Frontal cortex (tissue), 3 donors: ENCODE measurements at regions not wholly inside any gene's neighbourhood (a gene's known extent, or its start where the extent isn't known, plus 50 kb on each side); places are given as distances from the start of the nearest gene placed in this dataset.

Experiments used
- DNase-seq, 2 donors: peaks; one replicate each; pipeline ENCODE4 v3.0.0; 2012; ENCODE audit warnings: low spot score in 2 of 2
- FAIRE-seq: peaks from 2 replicates; lab custom pipeline; 2012; peaks lifted over from hg19 to GRCh38; lab: Jason Lieb, UNC
- donor health status: control.
- donor health status: control.
- donor health status: control.

DNA sequence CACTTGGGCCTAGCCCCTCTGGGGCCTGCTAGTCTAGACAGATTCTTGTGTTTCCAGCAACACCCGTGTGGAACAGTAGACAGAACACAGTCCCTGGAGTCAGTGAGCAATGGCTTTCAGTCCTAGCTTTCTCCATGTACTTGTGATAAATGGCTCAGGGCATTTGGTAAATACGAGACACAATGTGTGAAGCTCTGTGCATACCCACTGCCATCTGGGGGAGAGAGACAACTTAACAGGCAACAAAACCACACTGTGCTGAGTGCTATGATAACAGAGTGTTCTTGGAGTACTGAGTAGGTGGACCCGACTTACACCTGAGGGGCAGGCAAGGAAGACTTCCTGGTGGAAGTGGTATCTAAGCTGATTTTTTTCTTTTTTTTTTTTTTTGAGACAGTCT is 86.3 kb upstream of the TBX3 start:
- DNase-seq (no peak), FAIRE-seq (no peak)

DNA sequence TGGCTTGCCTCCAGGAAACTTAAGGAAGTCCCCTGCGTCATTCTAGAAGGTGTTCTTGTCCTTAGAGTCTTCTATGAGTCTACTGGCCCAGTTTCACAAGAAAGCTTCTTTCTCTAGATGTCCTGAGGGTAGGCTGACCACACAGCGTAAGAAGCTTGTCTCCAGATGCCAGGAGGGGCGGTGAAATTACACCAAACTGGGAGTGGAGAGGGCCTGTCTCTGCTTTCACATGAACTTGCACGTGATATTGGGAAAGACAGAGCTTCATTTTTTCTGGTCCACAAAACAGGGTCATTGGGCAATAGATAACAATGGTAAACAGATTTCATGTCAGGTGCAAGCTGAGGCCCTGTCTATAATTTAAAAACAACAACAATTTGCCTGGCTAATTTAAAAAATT is 85.7 kb upstream of the TBX3 start:
- no peak for FAIRE-seq
- no peak for DNase-seq

DNA sequence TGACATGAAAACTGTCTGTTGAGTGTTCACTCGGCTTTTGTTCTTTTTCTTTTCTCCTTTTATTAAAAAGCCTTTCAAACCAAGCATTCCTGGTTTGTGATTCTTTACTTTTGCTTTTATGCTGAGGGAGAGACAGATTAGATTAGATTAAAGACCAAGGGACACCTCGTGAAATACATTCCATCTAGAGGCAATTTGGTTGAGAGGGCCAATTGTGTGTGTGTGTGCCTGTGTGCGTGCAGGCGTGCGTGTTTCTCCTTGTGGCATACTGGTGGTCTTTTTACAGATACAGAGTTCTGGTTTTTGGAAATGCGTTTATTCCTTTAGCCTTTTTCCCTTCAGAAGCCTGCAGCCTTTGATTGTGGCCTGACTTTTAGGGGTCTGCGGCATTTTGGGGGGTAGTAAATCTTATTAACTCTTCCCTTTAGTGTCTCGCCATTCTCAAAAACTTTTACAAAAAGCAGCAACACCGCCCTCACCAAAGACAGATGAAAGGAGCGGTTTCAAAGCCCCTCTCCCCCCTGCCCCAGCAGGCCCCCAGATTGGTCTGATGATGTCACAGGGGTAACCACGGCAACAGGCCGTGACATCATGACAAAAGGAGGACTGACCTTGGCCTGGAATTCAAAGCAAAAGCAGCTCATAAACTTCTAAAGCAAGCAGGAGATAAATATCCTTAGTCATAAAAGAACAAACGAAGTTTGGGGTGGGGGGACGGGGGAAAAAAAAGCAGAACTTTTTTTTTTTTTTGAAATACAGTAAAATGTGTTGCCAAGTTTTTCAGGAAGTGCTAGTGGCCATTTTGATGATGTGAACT is 84.1 kb upstream of the TBX3 start:
- FAIRE-seq (no peak), DNase-seq (no peak)

DNA sequence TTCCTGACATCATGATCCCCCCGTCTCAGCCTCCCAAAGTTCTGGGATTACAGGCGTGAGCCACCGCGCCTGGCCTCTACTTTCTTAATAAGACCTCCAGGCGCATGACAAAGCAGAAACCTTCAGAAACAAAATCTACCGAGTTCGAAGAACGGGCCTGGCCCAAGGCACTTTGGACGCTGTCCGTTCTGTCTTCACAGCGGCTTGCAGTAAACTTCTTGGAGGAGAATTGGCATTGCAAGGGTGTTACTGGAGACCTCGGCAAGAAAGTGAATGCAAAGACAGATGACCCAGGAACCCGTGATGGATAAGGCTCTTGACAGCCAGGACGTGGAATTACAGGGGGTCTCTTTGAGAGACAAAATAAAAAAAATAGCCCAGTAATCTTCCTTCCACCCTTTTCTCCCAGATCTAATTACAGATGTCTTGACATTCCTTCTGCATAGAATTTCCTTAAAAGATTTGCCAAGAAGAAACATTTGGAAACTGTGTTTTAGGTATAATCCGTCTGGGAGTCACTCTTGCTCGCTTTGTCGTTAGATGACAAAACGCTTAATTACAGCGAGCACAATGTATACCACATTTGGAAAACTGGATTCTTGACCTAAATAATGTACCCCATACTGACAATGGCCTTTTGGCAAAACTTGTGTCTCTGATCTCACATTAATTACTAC is 83.2 kb upstream of the TBX3 start:
- FAIRE-seq = no peak
- DNase-seq = no peak

DNA sequence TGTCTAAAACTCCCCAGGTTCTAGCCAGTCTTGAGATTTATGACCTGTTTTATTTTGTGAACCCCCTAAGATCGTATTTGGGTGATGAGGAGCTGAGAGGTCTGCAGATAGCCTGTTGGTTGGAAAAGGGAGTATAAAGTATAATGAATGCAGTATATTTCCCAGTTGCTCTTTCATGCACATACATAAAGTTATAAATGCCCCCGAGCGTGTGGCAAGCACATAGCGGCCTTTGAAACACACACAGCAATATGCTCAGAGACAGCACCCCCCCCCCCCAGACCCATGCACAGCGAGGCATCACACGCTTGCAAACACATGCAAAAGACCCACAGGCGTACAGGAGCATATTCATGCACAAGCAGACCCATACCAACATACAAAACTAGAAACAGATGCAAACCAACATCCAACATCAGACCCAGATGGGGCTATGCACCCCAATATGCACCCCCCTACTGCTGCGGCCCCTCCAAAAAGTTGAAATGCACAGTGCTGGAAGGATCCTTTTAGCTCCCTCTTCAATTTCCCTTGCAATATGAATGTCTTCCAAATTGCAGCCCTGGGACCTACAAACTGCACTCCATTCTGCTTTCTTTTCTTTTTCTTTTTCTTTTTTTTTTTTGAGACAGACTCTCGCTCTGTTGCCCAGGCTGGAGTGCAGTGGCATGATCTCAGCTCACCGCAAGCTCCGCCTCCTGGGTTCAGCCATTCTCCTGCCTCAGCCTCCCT is 82.2 kb upstream of the TBX3 start:
- FAIRE-seq (no peak), DNase-seq (no peak)

DNA sequence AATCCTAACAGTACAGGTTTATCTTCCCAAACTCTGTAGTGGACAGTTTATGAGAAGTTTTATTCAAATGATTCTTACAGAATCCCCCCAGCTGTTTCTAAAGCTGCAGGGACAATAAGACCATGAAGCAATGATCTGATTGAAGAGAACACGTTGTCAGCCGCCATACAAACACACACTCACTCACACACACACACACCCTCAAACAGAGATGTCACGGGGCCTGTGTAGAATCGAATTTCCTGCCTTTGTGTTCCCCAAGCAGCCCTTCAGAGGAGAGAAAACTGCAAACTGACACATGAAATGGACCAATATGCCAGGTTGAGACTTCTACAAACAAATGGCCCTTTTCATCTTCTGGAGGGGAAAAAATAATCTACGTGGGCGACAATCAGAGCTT is 80.5 kb upstream of the TBX3 start:
- no peak for FAIRE-seq
- no peak for DNase-seq

DNA sequence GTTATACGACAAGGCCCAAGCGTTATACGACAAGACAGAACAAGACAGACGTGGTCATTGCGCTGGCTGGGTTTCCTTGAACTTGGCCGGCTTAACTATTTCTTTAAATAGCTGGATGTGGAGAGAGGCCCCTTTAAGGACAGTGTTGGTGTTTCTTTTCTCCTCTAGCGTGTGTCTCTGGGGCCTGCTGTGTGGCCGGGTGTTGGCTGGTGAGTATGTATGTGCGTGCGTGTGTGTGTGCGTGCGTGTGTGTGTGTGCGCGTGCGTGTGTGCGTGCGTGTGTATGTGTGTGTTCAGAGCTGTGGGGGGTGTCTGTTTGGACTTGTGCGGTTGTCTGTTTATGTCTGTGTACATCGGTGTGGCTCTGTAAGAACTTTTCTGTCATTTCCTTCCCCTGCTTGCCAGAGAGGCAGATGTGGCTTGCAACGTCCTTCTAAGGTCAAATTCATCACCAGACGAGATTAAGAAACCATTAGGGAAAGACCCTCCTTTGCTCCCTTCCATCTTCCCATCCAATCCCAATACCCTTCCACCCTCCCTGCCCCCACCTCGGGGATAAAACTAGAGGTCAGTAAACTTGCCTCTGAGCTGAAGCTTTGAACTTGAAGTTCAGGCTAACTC is 78.6 kb upstream of the TBX3 start:
- FAIRE-seq = no peak
- no peak for DNase-seq

DNA sequence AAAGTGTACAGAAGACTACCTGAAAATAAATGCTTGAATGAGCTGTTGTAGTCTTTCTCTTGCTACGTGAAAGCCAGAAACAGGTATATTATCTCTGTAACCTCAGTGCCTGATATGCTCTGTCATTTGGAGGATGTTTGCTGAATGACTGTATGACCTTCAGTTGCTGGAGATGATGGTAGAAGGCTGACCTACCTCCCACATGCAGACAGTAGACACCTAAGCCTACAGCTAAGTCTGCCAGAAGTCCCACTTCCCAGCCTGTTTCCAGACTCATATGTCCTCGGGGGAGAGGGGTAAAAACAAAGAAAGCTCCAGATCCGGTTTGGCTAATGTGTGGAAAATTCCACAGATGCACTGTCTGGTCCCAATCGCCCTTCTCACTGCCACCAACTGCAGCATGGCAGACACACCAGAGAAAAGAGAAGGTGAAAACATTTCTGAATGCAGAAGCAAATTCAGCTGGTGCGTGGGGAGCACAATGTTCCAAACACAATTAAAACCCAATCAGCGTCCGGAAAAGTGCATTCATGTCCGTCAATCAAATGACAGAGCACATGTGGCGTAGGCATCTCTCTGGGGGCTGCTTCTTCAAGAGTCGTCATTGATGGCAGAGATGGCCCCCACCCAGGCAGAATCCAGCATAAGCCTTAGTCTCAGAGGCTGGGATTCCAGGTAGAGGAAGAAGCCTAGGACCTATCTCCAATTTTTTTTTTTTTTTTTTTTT is 76.3 kb upstream of the TBX3 start:
- FAIRE-seq = no peak
- DNase-seq = no peak

DNA sequence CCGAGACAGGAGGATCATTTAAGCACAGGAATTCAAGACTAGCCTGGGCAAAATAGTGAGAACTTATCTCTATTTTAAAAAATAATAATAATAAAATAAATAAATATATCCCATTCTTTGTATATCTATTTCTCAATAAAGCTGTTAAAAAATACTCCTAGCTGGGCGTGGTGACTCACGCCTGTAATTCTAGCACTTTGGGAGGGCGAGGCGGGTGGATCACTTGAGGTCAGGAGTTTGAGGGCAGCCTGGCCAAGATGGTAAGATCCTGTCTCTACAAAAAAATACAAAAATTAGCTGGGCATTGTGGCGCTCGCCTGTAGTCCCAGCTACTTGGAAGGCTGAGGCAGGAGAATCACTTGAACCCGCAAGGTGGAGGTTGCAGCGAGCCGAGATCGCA is 75.7 kb upstream of the TBX3 start:
- no peak for FAIRE-seq

DNA sequence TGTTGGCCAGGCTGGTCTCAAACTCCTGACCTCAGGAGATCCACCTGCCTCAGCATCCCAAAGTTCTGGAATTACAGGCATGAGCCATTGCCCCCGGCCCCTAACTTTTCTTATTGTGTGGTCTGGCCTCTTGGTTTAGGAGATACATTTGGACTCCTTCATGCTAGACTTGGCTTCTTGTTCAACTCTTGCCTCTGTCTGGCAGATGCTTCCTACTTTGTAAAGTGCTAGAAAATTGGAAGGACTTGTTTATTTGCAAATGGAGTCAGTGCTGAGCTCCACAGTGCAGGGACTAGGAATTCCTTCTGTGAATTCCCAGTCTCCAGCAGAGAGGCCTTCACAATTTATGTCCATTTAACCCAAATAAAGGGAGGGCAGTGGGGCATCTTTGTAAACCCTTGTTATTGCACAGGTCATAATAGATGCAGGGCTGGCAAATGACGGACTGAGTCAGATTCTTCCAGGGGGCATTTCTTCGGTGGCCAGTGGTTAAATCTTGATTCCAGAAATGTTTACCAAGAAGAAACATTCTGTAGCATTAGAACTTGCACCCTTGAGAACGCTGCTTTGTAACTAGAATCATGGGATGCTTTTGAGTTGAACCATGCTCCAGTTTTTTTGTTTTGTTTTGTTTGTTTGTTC is 73.8 kb upstream of the TBX3 start:
- no peak for FAIRE-seq
- DNase-seq = no peak

More for the DNA sequence above, 75.7 kb upstream of the TBX3 start:
- no peak for DNase-seq

DNA sequence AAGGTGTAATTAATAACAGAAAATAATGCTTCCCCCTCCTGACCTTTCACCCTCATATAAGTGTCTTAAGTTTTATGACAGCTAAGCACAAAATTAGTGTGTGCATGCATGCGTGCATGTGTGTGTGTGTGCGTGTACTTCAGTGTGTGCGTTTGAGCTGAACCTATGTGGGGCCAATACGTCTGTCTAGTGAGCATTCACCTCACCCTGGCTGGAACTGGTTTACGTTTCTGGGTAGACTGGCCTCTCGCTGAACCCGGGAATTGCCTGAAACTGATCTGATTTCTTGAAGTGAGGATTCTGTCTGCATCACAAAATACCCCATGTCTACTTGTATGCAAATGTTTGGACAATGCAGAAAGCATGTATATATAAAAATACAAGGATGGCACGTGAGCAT is 68.2 kb upstream of the TBX3 start:
- FAIRE-seq (no peak), DNase-seq (no peak)

DNA sequence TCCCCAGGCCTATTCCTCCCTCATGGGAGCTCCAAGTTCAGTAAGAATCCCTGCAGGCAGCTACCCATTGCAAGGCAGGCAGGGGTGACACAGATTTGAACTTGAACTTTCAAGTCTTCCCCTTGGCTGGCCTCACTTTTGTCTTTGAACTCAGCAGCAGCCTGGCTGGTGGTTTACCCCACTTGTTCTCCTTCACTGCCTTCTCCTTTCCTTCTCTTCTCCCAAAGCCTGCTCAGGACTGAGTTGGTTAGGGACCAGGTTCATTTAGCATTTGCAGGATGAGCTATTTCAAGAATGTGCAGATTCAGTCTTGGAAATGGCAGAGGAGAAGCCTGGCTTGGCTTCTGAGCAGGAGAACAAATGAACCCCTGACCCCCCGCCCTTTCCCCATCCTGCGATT is 67.7 kb upstream of the TBX3 start:
- FAIRE-seq (no peak), DNase-seq (no peak)

DNA sequence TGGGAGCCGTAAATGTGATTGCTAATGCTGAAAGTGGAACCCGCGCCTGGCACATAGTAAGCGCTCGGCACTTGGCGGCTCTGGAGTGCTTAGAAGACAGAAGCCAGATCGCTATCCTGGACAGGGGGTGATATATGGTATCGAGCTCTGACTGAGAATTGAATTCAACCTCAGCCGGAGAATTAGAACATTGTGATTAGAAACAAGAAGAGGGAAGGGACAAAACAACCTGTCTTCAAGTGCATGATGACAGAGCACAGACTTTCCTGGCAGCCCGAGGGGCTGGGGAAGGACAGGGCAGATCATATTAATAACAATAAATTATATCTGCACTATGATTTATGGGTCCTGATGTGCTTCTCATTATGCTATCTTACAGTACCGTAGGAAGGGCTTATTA is 66.9 kb upstream of the TBX3 start:
- no peak for FAIRE-seq
- no peak for DNase-seq

DNA sequence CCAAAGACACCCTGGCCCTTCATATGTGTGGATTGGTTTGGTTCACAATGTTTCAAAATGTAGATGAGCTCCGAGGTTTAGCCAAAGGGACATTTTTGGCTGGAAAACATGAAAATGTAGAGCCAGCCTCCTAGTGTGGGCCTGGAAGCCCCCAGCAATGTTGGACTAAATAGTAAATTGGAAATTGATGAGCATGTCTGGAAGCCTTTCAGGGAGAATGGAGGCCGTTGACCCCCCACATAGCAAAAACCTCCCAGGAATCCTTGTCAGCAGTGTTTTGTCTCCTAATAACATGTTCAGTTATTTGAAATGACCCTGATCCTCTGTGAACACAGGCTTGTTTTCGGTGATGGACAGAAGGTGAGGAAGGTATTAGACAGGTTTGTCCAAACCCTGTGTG is 65.1 kb upstream of the TBX3 start:
- no peak for FAIRE-seq
- DNase-seq = no peak

DNA sequence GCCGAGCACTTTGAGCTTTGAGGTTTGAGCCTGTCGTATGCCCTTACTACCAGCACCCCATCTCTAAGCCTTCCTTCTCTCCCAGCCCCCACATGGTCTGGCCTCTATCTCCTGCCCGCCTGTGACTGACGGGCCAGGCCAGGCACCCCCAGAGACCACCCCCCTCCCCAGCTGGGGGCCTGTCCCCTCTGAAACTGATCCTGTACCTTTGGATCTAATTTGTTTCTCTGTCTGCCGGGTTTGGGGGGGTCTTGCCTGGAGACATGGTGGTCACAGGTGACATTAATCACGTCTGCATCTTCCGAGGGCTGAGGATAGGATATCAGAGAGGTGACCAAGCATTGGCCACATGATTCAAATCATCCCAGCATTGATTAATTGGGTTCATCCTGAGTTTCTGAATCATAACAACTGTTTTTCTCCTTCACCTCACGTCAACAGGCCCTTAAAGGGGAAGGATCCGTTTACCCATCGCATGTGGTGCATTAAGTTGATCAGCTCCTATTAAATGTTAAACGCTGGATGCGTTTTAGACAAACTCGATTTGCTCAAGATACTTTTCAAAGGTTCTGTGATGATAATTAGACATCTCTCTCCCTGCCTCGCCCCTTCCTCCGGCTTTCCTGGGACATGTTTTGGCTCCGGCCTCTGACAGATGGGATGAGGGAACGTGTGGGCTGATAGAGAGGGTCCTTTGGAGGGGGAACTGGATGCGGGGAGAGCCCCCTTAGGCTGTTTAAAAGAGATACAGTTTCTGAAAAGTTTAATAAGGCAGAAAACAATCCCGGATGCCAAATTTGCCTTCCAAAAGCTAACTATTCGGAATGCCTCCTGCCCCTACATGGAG is 63.3 kb upstream of the TBX3 start:
- no peak for FAIRE-seq

DNA sequence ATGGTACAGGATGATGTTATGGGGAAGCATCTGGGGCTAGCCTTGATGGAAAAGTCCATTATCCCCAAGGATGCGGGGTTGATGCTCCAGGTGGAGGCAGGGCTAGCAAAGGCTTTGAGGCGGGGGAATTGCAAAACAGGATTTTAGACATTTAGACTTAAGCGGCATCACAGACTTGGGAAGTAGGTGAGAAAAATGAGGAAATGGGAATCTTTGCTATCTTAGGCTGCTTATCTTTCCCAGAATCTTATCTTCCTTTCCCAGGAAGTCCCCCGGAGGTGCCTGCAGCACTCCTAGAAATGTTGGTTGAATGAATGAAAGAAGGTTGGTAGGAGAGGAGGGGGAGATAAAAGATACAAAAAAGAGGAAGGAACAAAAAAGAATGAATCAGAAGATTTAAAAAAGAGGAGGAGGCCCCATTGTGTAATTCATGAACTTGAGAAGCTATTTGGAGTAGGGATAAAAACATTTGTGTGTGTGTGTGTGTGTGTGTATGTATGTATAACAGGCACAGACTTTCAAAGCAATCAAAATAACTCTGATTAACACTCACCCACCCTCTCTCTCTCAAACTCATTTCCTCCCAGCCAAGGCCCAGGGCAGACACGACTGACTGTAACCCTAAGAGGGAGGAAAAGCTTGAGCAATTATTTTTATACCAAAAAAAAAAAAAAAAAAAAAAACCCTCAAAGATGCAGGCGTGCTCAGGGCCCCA is 62.5 kb upstream of the TBX3 start:
- DNase-seq (no peak), FAIRE-seq (no peak)

More for the DNA sequence above, 63.3 kb upstream of the TBX3 start:
- no peak for DNase-seq

DNA sequence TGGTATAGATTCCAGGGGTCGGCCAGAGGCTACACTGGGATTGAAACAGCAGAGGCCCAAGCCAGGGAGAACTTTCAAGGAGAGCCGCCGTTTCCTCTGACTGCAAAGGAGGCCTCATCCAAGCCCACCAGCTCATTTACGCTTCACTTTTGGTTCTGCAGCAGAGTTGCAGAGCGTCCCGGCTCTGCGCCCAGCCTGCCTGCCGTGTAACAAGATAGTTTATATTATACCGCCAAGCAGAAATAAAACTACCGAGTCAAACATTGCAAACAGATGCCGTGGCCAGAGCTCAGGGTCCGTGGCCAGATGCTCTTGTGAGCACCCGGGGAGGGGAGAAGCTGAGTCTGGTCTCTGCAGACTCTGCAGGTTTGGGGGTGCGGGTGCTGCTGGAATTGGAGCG is 60.7 kb upstream of the TBX3 start:
- FAIRE-seq = no peak
- DNase-seq = no peak

DNA sequence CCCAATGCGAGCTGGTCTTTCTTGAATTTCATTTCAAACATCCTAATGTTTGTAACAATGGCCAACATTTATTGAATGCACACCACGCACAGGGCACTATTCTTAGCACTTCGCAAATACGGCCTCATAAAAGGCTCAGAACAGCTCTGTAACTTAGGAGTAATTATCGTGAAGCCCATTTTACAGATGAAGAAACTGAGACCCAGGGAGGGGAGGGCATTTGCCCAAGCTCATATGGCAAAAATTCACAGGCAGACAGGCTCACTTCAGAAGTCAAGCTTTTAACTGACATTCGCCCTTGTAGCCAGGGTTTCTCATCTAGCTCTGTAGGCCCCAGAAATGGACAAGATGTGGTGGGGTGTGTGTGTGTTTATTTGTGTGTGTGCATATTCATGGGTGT is 60.3 kb upstream of the TBX3 start:
- FAIRE-seq (no peak), DNase-seq (no peak)
